GM21825 (cell line): ENCODE measurements at regions not wholly inside any gene's neighbourhood (a gene's known extent, or its start where the extent isn't known, plus 50 kb on each side); places are given as distances from the start of the nearest gene placed in this dataset.
"Not testable (repeated sequence)": the region's sequence is repeated elsewhere in the genome, so short reads cannot be mapped to it uniquely, and the experiment has no call there.

Experiments used
- ATAC-seq: cut with Tn5 transposase; IDR thresholded peaks from one replicate; pipeline ENCODE4 v1.9.1; 2021; ENCODE audit warnings: mild to moderate bottlenecking, moderate library complexity; ENCODE audit not compliant: unreplicated experiment

DNA sequence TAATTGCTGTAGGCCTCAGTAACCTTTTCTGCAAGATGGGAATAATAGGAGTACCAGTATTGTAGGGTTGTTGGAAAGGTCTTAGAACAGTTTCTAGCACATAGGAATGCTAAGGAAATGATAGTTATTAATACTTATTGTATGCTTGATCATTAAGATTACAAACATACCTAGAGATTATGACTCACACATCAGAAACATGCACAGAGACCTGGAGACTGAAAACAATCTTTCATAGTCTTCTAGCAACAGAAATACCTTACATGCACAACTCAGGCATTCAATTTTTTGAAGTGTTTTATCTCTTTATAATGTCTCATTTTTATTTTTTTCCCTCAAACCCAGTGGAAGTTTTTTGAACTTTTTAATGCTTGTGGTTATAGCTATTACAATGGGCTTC, 104.4 kb upstream of the ZBTB20 start:
- ATAC-seq: no peak

- no peak for ATAC-seq
Observed at GRCh38 chr3:115252679-115253078, 105.6 kb upstream of the ZBTB20 start.

DNA sequence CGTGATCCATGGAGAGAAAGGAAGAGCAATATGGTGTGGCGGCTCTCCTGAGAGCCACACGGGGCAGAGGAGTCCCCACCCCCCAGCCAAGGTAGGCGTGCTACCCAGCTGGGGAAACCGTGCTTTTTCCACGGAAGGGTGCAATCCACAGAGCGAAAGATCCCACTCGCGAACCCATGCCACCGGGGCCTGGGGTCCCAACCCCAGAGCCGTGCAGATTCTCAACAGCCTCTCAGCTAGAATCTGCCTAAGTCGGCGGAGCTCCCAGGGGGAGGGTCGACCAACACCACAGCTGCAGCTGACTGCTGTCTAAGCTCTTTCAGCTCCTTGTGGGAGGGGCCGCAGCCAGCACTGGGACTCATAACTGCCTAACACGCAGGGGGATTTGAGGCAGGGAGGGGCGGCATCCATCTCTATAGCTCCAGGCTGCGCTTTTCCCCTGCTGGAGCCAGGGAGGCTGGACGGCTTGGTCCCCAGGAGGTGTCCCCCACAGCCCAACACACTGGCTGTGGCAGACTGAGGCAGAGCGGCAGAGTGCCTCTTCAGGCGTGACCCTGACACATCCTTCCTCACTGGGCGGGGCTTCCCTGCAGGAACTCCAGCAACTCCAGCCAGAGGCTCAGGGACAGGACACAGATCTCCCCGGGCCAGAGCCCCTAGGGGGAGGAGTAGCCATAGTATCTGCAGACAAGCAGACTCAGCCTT, 107.6 kb upstream of the ZBTB20 start:
- no peak for ATAC-seq

DNA sequence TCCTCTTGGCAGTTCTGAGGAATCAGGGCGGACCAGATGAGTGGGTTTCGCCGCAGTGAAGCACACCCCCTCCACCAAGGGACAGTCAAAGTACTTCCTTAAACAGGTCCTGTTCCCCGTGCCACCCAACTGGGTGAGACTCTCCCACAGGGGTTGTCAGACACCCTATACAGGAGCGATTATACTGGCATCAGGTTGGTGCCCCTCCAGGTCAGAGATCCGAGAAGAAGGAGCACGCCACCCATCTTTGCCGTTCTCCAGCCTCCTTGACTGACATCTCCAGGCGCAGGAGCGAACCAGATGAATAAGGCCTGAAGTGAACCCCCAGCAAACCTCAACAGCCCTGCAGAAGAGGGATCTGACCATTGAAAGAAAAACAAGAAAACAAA, 108.1 kb upstream of the ZBTB20 start:
- no peak for ATAC-seq

GRCh38 chr3:115270849-115271248, 123.8 kb upstream of the ZBTB20 start:
- no peak for ATAC-seq

- no peak for ATAC-seq
Observed at GRCh38 chr3:115272036-115272824, 125.1 kb upstream of the ZBTB20 start.

- no peak for ATAC-seq
Observed at GRCh38 chr3:115275896-115276295, 128.8 kb upstream of the ZBTB20 start.

- ATAC-seq: no peak
Observed at GRCh38 chr3:115279939-115280338, 132.9 kb upstream of the ZBTB20 start.

DNA sequence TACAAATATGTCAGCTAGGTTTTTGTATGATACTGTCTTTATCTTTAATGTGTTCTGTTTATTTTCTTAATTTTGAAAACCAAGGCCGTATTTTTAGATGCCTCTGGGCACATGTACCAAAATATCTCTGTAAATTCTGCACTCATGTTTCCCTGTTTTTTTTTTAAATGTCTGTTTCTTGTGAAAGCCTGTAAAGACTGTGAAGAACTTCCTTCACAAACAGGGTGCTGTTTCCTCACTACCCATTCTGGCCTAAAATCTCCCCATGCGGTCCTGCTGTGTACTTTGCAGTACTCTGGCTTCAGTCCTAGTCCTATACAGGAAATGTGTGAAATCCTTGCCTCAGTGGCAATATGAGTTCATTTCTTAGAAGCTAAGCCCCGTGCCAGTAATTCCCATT, 133.4 kb upstream of the ZBTB20 start:
- no peak for ATAC-seq

- no peak for ATAC-seq
Observed at GRCh38 chr3:115281697-115282675, 134.9 kb upstream of the ZBTB20 start.

DNA sequence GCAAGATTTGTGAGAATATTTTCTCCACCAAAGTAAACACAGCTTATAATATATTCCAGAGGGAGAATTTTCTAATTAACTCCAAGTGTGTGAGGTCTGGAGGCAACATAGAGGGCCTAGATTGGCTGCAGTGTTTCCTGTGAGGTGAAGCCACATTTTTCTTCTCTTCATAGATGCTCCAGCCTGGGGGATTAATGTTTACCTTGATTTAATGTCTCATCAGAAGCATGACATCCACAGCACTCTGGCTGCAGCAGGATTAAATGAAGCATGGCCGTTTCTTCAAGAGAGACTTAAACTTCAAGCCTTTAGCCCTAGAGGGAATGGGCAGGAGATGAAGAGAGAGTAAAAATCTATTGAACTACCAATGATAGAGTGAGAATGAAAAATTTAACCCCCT, 137.9 kb upstream of the ZBTB20 start:
- no peak for ATAC-seq

GRCh38 chr3:115286529-115287197, 139.6 kb upstream of the ZBTB20 start:
- no peak for ATAC-seq

GRCh38 chr3:115287198-115287597, 140.1 kb upstream of the ZBTB20 start:
- no peak for ATAC-seq

DNA sequence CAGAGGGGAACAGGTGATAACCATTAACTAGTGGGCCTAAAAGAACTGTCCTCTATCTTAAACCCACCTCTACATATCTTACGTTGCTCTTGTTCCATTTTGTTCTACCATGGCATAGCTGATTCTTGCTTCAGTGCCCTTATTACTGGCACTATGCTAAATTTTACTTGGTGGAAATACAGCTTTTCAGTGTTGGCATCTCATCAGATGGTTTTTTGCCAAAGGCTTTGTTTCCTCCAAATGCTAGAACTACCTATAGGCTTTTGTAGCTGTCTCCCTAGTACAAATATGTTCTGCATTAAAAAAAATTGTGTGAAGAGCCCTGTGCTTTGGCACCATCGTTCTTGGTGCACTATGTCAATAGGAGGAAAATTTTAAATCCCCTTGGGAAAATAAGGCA, 145.0 kb upstream of the ZBTB20 start:
- ATAC-seq: no peak

DNA sequence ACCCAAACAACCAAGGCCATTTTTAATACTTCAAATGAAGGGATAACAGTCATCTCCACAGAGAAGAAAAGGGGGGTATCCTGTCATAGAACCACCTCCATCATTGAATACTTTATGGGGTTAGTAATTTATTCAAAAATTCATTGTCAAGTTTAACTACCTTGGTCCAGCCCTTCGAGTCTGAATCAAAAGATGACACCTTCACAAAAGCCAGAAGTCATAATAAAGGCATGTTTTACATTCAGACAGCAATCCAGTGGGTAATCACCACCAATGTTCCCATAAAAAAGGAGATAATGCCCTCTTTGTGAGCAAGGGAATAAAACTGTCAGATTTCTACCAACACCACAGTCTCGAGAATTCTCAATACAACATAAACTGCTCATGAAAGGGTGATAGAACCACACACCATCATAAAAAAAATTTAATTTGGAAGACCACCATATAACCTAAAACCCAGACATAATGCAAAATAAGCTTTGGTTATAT, 145.6 kb upstream of the ZBTB20 start:
- ATAC-seq: no peak

DNA sequence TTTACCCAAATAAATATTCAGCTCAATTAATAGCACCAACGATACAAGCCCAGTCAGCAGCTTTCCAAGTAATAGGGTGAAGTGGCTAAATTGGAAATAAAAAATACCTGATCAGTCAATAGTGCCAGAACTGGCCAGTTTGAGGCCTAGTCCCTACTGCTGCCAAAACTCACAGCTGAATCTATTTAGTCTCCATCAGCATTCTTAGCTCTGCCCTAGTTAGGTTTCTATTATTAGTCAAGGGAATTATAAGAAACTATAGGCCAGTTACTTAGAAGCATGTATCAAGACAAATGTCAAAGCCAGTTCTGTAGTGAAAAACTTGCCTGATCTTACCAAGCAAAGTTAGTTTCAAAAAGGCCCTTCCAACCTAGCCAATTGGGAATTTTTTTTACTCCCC, 146.2 kb upstream of the ZBTB20 start:
- no peak for ATAC-seq

GRCh38 chr3:115301364-115301860, 154.3 kb upstream of the ZBTB20 start:
- no peak for ATAC-seq

- not testable (repeated sequence) for ATAC-seq
Observed at GRCh38 chr3:115317953-115318352, 170.9 kb upstream of the ZBTB20 start.

DNA sequence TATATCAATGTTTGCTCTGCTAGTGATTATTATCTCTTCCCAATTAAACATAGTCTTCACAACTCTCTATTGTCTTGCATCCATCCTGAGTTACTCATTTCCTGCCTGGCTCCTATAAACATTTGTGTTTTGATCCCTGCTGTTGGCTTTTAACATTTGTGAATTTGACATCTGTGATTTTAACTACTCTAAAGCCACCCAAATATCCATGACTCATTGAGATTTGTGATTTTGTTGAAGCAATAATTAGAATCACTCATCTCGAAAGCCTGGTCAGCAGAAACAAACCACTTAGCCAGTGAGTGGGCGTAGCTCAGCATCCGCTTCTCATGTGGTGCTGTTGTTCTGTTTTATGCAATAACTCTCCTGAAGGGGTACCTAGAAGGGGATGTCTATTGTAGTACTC, 174.3 kb upstream of the ZBTB20 start:
- ATAC-seq: no peak

GRCh38 chr3:115322901-115323300, 175.8 kb upstream of the ZBTB20 start:
- ATAC-seq: no peak
